Ishikawa (cell line): ENCODE measurements at regions not wholly inside any gene's neighbourhood (a gene's known extent, or its start where the extent isn't known, plus 50 kb on each side); places are given as distances from the start of the nearest gene placed in this dataset.

Experiments used
- CEBPB ChIP-seq: IDR thresholded peaks from 2 replicates; pipeline ENCODE4 v1.6.1; 2012
- CREB1 ChIP-seq: IDR thresholded peaks from 2 replicates; pipeline ENCODE4 v1.6.1; 2012; ENCODE audit warnings: low read depth
- EGR1 ChIP-seq: IDR thresholded peaks from 2 replicates; pipeline ENCODE4 v1.6.1; 2012
- EP300 ChIP-seq: IDR thresholded peaks from 2 replicates; pipeline ENCODE4 v1.6.1; 2012; ENCODE audit warnings: borderline replicate concordance
- FOXM1 ChIP-seq: IDR thresholded peaks from 2 replicates; pipeline ENCODE4 v1.6.1; 2012; ENCODE audit warnings: low read depth, borderline replicate concordance
- MAX ChIP-seq: IDR thresholded peaks from 2 replicates; pipeline ENCODE4 v1.6.1; 2012
- NFIC ChIP-seq: IDR thresholded peaks from 2 replicates; pipeline ENCODE4 v1.6.1; 2012
- RAD21 ChIP-seq: IDR thresholded peaks from 2 replicates; pipeline ENCODE4 v1.6.1; 2012; ENCODE audit warnings: low read depth
- REST ChIP-seq: IDR thresholded peaks from 2 replicates; pipeline ENCODE4 v1.6.1; 2012; ENCODE audit warnings: low read depth, mild to moderate bottlenecking
- TAF1 ChIP-seq: IDR thresholded peaks from 2 replicates; pipeline ENCODE4 v1.6.1; 2012; ENCODE audit warnings: low read depth, mild to moderate bottlenecking
- TCF12 ChIP-seq: IDR thresholded peaks from 2 replicates; pipeline ENCODE4 v1.6.1; 2012; ENCODE audit warnings: low read depth
- TEAD4 ChIP-seq: IDR thresholded peaks from 2 replicates; pipeline ENCODE4 v1.6.1; 2012
- USF1 ChIP-seq: IDR thresholded peaks from 2 replicates; pipeline ENCODE4 v1.6.1; 2012
- YY1 ChIP-seq: IDR thresholded peaks from 2 replicates; pipeline ENCODE4 v1.6.1; 2012; ENCODE audit warnings: low read depth
- ZBTB7A ChIP-seq: IDR thresholded peaks from 2 replicates; pipeline ENCODE4 v1.6.1; 2012; ENCODE audit warnings: low read depth

- TF ChIP-seq NFIC (no peak), EGR1 (no peak), MAX (no peak), CEBPB (no peak), CREB1 (no peak), TAF1 (no peak), TEAD4 (no peak), EP300 (no peak), ZBTB7A (no peak), USF1 (no peak), RAD21 (no peak), TCF12 (no peak), FOXM1 (no peak), YY1 (no peak), REST (no peak)
Measured at GRCh38 chr3:14323401-14324223, 78.8 kb upstream of the SLC6A6 start.

GRCh38 chr3:14324224-14324944, 78.0 kb upstream of the SLC6A6 start:
- no peak for TF ChIP-seq TEAD4
- 0 out of 2 replicates have a peak, but pooled peaks have one; percentile 42 for TF ChIP-seq ZBTB7A

- TF ChIP-seq NFIC (no peak), REST (no peak), USF1 (no peak), TEAD4 (no peak), MAX (no peak), ZBTB7A (no peak), EP300 (no peak), TAF1 (no peak), TCF12 (no peak), YY1 (no peak), CREB1 (no peak), RAD21 (no peak), EGR1 (no peak), FOXM1 (no peak), CEBPB (no peak)
Measured at GRCh38 chr3:14328422-14328821, 74.0 kb upstream of the SLC6A6 start.

- TF ChIP-seq CREB1 (no peak), EP300 (peak; percentile 86), RAD21 (peak; percentile 7; the same call in 1 of the 2 replicates), NFIC (peak; percentile 78), TCF12 (peak; percentile 92), MAX (peak; percentile 47; the same call in 1 of the 2 replicates), CEBPB (peak; percentile 36; the same call in 1 of the 2 replicates), TAF1 (no peak), EGR1 (no peak), USF1 (no peak), YY1 (no peak), TEAD4 (peak; percentile 60), REST (no peak), ZBTB7A (no peak), FOXM1 (peak; percentile 34; the same call in 1 of the 2 replicates)
Measured at GRCh38 chr3:14329116-14329830, 73.1 kb upstream of the SLC6A6 start.
